Bronchial epithelial cell (primary cell): ENCODE measurements at regions not wholly inside any gene's neighbourhood (a gene's known extent, or its start where the extent isn't known, plus 50 kb on each side); places are given as distances from the start of the nearest gene placed in this dataset.
A peak's percentile ranks its signal among the peaks of the same experiment; 100 is the strongest.

ENCODE experiments used
- DNase-seq: peaks from one replicate; pipeline ENCODE4 v3.0.0-alpha.2; 2010; ENCODE audit warnings: low read depth
- FAIRE-seq: peaks from 2 replicates; lab custom pipeline; 2011; peaks lifted over from hg19 to GRCh38; lab: Jason Lieb, UNC
- H3K27me3 ChIP-seq: 2 replicates; pipeline ENCODE4 v1.5.1; 2011; ENCODE audit warnings: low read length; ENCODE audit not compliant: control insufficient read depth, insufficient read depth
- H3K36me3 ChIP-seq: 2 replicates; pipeline ENCODE4 v1.5.1; 2011; ENCODE audit warnings: low read length; ENCODE audit not compliant: control insufficient read depth, insufficient read depth
- H3K4me3 ChIP-seq: 2 replicates; pipeline ENCODE4 v1.5.1; 2011; ENCODE audit warnings: mild to moderate bottlenecking, low read depth, low read length, control low read depth
- CTCF ChIP-seq: IDR thresholded peaks from 2 replicates; pipeline ENCODE4 v1.5.1; 2011; ENCODE audit warnings: mild to moderate bottlenecking, moderate library complexity, low read length, control low read depth, inconsistent platforms; ENCODE audit not compliant: insufficient read depth, severe bottlenecking

- Histone ChIP-seq H3K4me3 (no peak overlapping the region), H3K27me3 (no peaks in the 10 kb centered on the region), H3K36me3 (no peaks in the 10 kb centered on the region)
- TF ChIP-seq CTCF, result no peak
- DNase-seq, result no peak
- peak; percentile 32 for FAIRE-seq
These were observed 198.4 kb downstream of the COPRS start for GRCh38 chr17:31660684-31661083.

- Histone ChIP-seq H3K4me3 (no peak overlapping the region), H3K36me3 (no peaks in the 10 kb centered on the region), H3K27me3 (no peaks in the 10 kb centered on the region)
- FAIRE-seq, result no peak
- DNase-seq, result no peak
- TF ChIP-seq CTCF, result no peak
These were observed 201.2 kb downstream of the COPRS start for GRCh38 chr17:31657876-31658275.

- Histone ChIP-seq H3K4me3 (no peak overlapping the region), H3K27me3 (no peaks in the 10 kb centered on the region), H3K36me3 (no peaks in the 10 kb centered on the region)
- no peak for FAIRE-seq
- peak; percentile 86 for DNase-seq
- no peak for TF ChIP-seq CTCF
These were observed 204.1 kb downstream of the COPRS start for GRCh38 chr17:31654936-31655335.

GRCh38 chr17:31653691-31654090 lies 205.4 kb downstream of the COPRS start:
- Histone ChIP-seq H3K4me3 (no peak overlapping the region), H3K36me3 (no peaks in the 10 kb centered on the region), H3K27me3 (no peaks in the 10 kb centered on the region)
- no peak for FAIRE-seq
- TF ChIP-seq CTCF, result no peak
- DNase-seq, result no peak

GRCh38 chr17:31650756-31651520 lies 208.1 kb downstream of the COPRS start:
- Histone ChIP-seq H3K36me3 (no peaks in the 10 kb centered on the region), H3K27me3 (no peaks in the 10 kb centered on the region), H3K4me3 (no peak overlapping the region)
- DNase-seq (no peak), FAIRE-seq (no peak)
- TF ChIP-seq CTCF, result no peak

GRCh38 chr17:31649302-31649701 lies 209.7 kb downstream of the COPRS start:
- DNase-seq (peak; percentile 21), FAIRE-seq (no peak)
- TF ChIP-seq CTCF, result no peak

More at GRCh38 chr17:31649302-31649701, 209.7 kb downstream of the COPRS start:
- Histone ChIP-seq H3K27me3 (no peaks in the 10 kb centered on the region), H3K4me3 (no peak overlapping the region), H3K36me3 (no peaks in the 10 kb centered on the region)
